PC-3 (cell line): ENCODE measurements at regions not wholly inside any gene's neighbourhood (a gene's known extent, or its start where the extent isn't known, plus 50 kb on each side); places are given as distances from the start of the nearest gene placed in this dataset.

ENCODE experiments used
- ATAC-seq: fragments of 200-7000 bp; cut with Tn5 transposase; 2 replicates; pipeline ENCODE4 v1.9.1; 2020; ENCODE audit warnings: mild to moderate bottlenecking, moderate library complexity
- BruUV-seq: library from RNA; stranded (reverse); fragments of 400-500 nt; replicated peaks from 2 replicates; lab custom pipeline; 2021; lab: Mats Ljungman, UMichigan
- CTCF ChIA-PET: fragments of 300-600 bp; sonication (Branson Sonifier 250); formaldehyde crosslinking; loops from one replicate; lab custom pipeline; 2022; ENCODE audit warnings: antibody characterized with exemption; lab: Charles Lee
- POLR2A ChIA-PET: fragments of 300-600 bp; sonication (Branson Sonifier 250); formaldehyde crosslinking; loops from one replicate; lab custom pipeline; 2022; ENCODE audit warnings: antibody characterized with exemption; ENCODE audit not compliant: unreplicated experiment; lab: Charles Lee
- DNase-seq: peaks from one replicate; pipeline ENCODE4 v3.0.0-alpha.2; 2015
- H2AFZ ChIP-seq: fragments of 300-600 bp; sonication (generic); 2 replicates; pipeline ENCODE4 v1.6.0; 2016; ENCODE audit warnings: antibody characterized with exemption, low read length
- H3F3A ChIP-seq: fragments of 300-600 bp; sonication (generic); one replicate; pipeline ENCODE4 v1.6.0; 2017; ENCODE audit warnings: antibody characterized with exemption, low read length, control low read depth, mild to moderate bottlenecking; ENCODE audit not compliant: unreplicated experiment
- H3K27ac ChIP-seq: fragments of 300-600 bp; sonication (generic); 2 replicates; pipeline ENCODE4 v1.5.1; 2016; ENCODE audit warnings: mild to moderate bottlenecking, low read length
- H3K27me3 ChIP-seq: fragments of 300-600 bp; sonication (generic); 2 replicates; pipeline ENCODE4 v1.6.1; 2016; ENCODE audit warnings: low read length, mixed read lengths
- H3K36me3 ChIP-seq: fragments of 300-600 bp; sonication (generic); 2 replicates; pipeline ENCODE4 v1.6.1; 2016; ENCODE audit warnings: low read depth, mixed run types, low read length, mixed read lengths
- H3K4me1 ChIP-seq: fragments of 300-600 bp; sonication (generic); 2 replicates; pipeline ENCODE4 v1.5.1; 2016; ENCODE audit warnings: low read length; ENCODE audit not compliant: insufficient read depth
- H3K4me2 ChIP-seq: fragments of 300-600 bp; sonication (generic); 2 replicates; pipeline ENCODE4 v1.6.0; 2016; ENCODE audit warnings: low read length
- H3K4me3 ChIP-seq: fragments of 300-600 bp; sonication (generic); 2 replicates; pipeline ENCODE4 v1.5.1; 2016; ENCODE audit warnings: mild to moderate bottlenecking, low read length, mixed read lengths
- H3K79me2 ChIP-seq: fragments of 300-600 bp; sonication (generic); 2 replicates; pipeline ENCODE4 v1.6.1; 2017; ENCODE audit warnings: low read length, mixed read lengths
- H3K9ac ChIP-seq: fragments of 300-600 bp; sonication (generic); 2 replicates; pipeline ENCODE4 v1.6.0; 2016; ENCODE audit warnings: mild to moderate bottlenecking, low read length
- H3K9me2 ChIP-seq: fragments of 300-600 bp; sonication (generic); replicated peaks from 2 replicates; pipeline ENCODE4 v1.6.1; 2016; ENCODE audit warnings: mixed run types, low read length, mixed read lengths
- H3K9me3 ChIP-seq: fragments of 300-600 bp; sonication (generic); 2 replicates; pipeline ENCODE4 v1.6.1; 2016; ENCODE audit warnings: low read length, mixed read lengths
- H4K20me1 ChIP-seq: fragments of 300-600 bp; sonication (generic); 2 replicates; pipeline ENCODE4 v1.6.1; 2016; ENCODE audit warnings: low read length, mixed read lengths
- EZH2 ChIP-seq: fragments of 300-600 bp; sonication (generic); IDR thresholded peaks from one replicate; pipeline ENCODE4 v1.6.1; 2017; ENCODE audit warnings: antibody characterized with exemption, mild to moderate bottlenecking, low read length; ENCODE audit not compliant: unreplicated experiment
- EZH2phosphoT487 ChIP-seq: fragments of 300-600 bp; sonication (generic); IDR thresholded peaks from 2 replicates; pipeline ENCODE4 v1.6.1; 2018; ENCODE audit warnings: mild to moderate bottlenecking, antibody characterized with exemption, low read length, borderline replicate concordance
- intact Hi-C: fragments of 100-400 bp; cut with micrococcal nuclease; formaldehyde crosslinking; loops from 2 replicates; pipeline ENCODE4 v1.9.0; 2023
- TF ChIP-seq, protein P1 (sequence below): fragments of 300-600 bp; sonication (generic); conservative IDR thresholded peaks from 2 replicates; pipeline ENCODE4 v1.5.1; 2017; ENCODE audit warnings: antibody characterized with exemption, low read depth, mild to moderate bottlenecking, low read length

DNA sequence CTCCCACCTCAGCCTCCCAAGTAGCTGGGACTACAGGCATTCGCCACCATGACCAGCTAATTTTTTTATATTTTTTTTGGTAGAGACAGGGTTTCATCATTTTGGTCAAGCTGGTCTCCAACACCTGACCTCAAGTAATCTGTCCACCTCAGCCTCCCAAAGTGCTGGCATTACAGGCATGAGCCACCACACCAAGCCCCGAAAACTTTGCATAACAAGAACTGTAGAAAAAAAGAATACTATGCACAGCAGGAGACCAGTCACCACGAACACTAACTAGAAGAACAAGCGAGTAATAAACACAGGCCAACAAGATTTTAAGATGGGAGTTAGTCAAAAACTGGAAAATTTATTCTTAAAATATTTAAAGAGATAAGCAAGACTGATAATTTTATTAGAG, 447.0 kb downstream of the ETV1 start:
- ChIA-PET POLR2A (no interaction called here), CTCF (no interaction called here)
- H2AFZ ChIP-seq: no peak overlapping the region
- TF ChIP-seq, protein P1, sequence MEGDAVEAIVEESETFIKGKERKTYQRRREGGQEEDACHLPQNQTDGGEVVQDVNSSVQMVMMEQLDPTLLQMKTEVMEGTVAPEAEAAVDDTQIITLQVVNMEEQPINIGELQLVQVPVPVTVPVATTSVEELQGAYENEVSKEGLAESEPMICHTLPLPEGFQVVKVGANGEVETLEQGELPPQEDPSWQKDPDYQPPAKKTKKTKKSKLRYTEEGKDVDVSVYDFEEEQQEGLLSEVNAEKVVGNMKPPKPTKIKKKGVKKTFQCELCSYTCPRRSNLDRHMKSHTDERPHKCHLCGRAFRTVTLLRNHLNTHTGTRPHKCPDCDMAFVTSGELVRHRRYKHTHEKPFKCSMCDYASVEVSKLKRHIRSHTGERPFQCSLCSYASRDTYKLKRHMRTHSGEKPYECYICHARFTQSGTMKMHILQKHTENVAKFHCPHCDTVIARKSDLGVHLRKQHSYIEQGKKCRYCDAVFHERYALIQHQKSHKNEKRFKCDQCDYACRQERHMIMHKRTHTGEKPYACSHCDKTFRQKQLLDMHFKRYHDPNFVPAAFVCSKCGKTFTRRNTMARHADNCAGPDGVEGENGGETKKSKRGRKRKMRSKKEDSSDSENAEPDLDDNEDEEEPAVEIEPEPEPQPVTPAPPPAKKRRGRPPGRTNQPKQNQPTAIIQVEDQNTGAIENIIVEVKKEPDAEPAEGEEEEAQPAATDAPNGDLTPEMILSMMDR: no peak
- no peak for TF ChIP-seq EZH2phosphoT487
- TF ChIP-seq EZH2: no peak
- ATAC-seq: no peak
- no peaks in the 10 kb centered on the region for H3K36me3 ChIP-seq
- no peaks in the 10 kb centered on the region for H3K79me2 ChIP-seq
- no peak overlapping the region for H3K9ac ChIP-seq
- peaks cover 17% of the 10 kb centered on the region for H3K4me1 ChIP-seq
- no TSS peak for BruUV-seq
- H3K4me3 ChIP-seq: no peak overlapping the region
- no peaks in the 10 kb centered on the region for H3K9me2 ChIP-seq
- H3K27ac ChIP-seq: no peak overlapping the region
- H3F3A ChIP-seq: no peaks in the 10 kb centered on the region
- H3K27me3 ChIP-seq: no peaks in the 10 kb centered on the region
- intact Hi-C loops: no loop called here
- no peaks in the 10 kb centered on the region for H4K20me1 ChIP-seq
- no peak for DNase-seq
- H3K9me3 ChIP-seq: no peaks in the 10 kb centered on the region
- H3K4me2 ChIP-seq: no peak overlapping the region

DNA sequence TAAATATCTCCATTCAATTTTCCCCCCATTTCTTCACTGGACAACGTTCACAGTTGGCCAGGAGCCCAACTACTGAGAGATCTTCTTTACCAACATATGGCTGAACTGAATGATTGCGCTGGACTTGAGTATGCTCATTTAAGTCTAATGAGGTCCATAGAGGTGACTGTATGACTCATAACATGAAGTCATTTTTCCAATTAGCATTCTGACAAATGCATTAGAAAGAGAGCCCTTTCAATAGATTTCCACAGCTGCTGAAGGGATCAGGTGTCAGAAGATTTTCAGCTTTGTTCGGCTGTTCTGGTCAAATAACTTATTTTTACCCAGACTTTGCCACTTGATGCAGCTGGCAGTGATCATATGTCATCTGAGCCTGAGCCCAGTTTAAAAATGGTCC, 438.0 kb downstream of the ETV1 start:
- H3K79me2 ChIP-seq: no peaks in the 10 kb centered on the region
- intact Hi-C loops: no loop called here
- no peak overlapping the region for H3K4me3 ChIP-seq
- no peaks in the 10 kb centered on the region for H3K4me1 ChIP-seq
- POLR2A ChIA-PET: no interaction called here
- CTCF ChIA-PET: no interaction called here
- H3K36me3 ChIP-seq: no peaks in the 10 kb centered on the region
- no peak overlapping the region for H3K9ac ChIP-seq
- no peak for TF ChIP-seq EZH2phosphoT487
- TF ChIP-seq, protein P1: no peak
- TF ChIP-seq EZH2: no peak
- no peak overlapping the region for H2AFZ ChIP-seq
- BruUV-seq: no TSS peak
- 0 out of 2 replicates have a peak, but pooled peaks cover 5% of the 10 kb centered on the region for H3K9me3 ChIP-seq
- no peak overlapping the region for H3K27ac ChIP-seq
- H3F3A ChIP-seq: no peaks in the 10 kb centered on the region
- DNase-seq (no peak), ATAC-seq (no peak)
- no peaks in the 10 kb centered on the region; the same call in 1 of the 2 replicates for H3K9me2 ChIP-seq
- H3K27me3 ChIP-seq: no peaks in the 10 kb centered on the region
- H4K20me1 ChIP-seq: no peaks in the 10 kb centered on the region
- H3K4me2 ChIP-seq: no peak overlapping the region

DNA sequence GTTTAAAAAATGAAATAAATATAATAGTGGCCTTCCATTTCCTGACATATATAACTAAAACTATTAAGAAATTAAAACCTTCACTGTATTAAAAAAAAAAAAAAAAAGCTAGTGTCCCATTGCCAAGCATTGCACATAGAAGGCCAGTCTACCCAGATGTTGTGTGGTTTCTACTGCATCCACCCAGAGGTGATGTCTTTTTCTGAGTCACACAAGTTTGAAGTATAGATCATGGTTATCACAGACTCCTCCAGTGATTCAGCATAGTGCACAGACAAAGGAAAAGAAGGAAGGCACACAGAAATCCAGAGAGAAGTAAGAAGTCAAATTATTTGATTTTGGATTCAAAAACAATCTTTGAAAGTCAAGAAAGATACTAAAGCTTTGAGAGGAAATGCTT, 429.0 kb downstream of the ETV1 start:
- no peaks in the 10 kb centered on the region for H3K27me3 ChIP-seq
- no peak overlapping the region for H3K4me2 ChIP-seq
- H3K4me3 ChIP-seq: no peak overlapping the region
- ChIA-PET CTCF (no interaction called here), POLR2A (interaction anchor here (0.6 kb wide), 1 partner anchor 83 kb away, joined by 3 read pairs; no protein-coding TSS in a partner anchor)
- H3K36me3 ChIP-seq: no peaks in the 10 kb centered on the region
- DNase-seq (no peak), ATAC-seq (no peak)
- H3K9me2 ChIP-seq: peaks cover 4% of the 10 kb centered on the region; the same call in 1 of the 2 replicates
- H3K9ac ChIP-seq: no peak overlapping the region
- no peaks in the 10 kb centered on the region for H3K79me2 ChIP-seq
- H3K27ac ChIP-seq: no peak overlapping the region
- intact Hi-C loops: no loop called here
- no peaks in the 10 kb centered on the region for H3K4me1 ChIP-seq
- TF ChIP-seq EZH2phosphoT487: no peak
- TF ChIP-seq EZH2: no peak
- TF ChIP-seq, protein P1: no peak
- no TSS peak for BruUV-seq
- no peaks in the 10 kb centered on the region for H3K9me3 ChIP-seq
- H4K20me1 ChIP-seq: no peaks in the 10 kb centered on the region
- no peak overlapping the region for H2AFZ ChIP-seq
- H3F3A ChIP-seq: no peaks in the 10 kb centered on the region
